Stimulated activated CD4-positive, alpha-beta T cell treated with anti-CD3 and anti-CD28 coated beads, Interleukin-4, amount 100 ng/mL, for 48 hours (primary cell): ENCODE measurements at regions not wholly inside any gene's neighbourhood (a gene's known extent, or its start where the extent isn't known, plus 50 kb on each side); places are given as distances from the start of the nearest gene placed in this dataset.
"Not testable (repeated sequence)": the region's sequence is repeated elsewhere in the genome, so short reads cannot be mapped to it uniquely, and the experiment has no call there.

Experiments
- DNase-seq, 2 donors: peaks; one replicate each; pipeline ENCODE4 v3.0.0-alpha.2; 2020; ENCODE audit warnings: low read depth in 2 of 2

- DNase-seq = no peak
These were observed 175.6 kb upstream of the RASGRP1 start for GRCh38 chr15:38740206-38740605.

- no peak for DNase-seq
These were observed 178.5 kb upstream of the RASGRP1 start for GRCh38 chr15:38743147-38743546.

GRCh38 chr15:38745126-38745525 is 180.5 kb upstream of the RASGRP1 start:
- DNase-seq = no peak

- DNase-seq = no peak
These were observed 181.0 kb upstream of the RASGRP1 start for GRCh38 chr15:38745626-38746025.

GRCh38 chr15:38746211-38746610 is 181.6 kb upstream of the RASGRP1 start:
- DNase-seq = no peak

GRCh38 chr15:38748710-38749109 is 184.1 kb upstream of the RASGRP1 start:
- DNase-seq = no peak

GRCh38 chr15:38750786-38751185 is 186.2 kb upstream of the RASGRP1 start:
- DNase-seq = no peak

GRCh38 chr15:38755718-38756117 is 191.1 kb upstream of the RASGRP1 start:
- no peak for DNase-seq

GRCh38 chr15:38756441-38756840 is 191.8 kb upstream of the RASGRP1 start:
- no peak for DNase-seq

GRCh38 chr15:38758043-38758442 is 193.4 kb upstream of the RASGRP1 start:
- no peak for DNase-seq

GRCh38 chr15:38761681-38762080 is 197.1 kb upstream of the RASGRP1 start:
- no peak for DNase-seq

- DNase-seq = no peak
These were observed 204.4 kb upstream of the RASGRP1 start for GRCh38 chr15:38768970-38769369.

- DNase-seq = no peak
These were observed 204.9 kb upstream of the RASGRP1 start for GRCh38 chr15:38769492-38769891.

- not testable (repeated sequence) for DNase-seq
These were observed 209.5 kb upstream of the RASGRP1 start for GRCh38 chr15:38774076-38774475.

- DNase-seq = no peak
These were observed 216.6 kb upstream of the RASGRP1 start for GRCh38 chr15:38781196-38781595.

- DNase-seq = no peak
These were observed 217.5 kb upstream of the RASGRP1 start for GRCh38 chr15:38782156-38782555.

GRCh38 chr15:38788918-38789317 is 224.3 kb upstream of the RASGRP1 start:
- no peak for DNase-seq

- no peak for DNase-seq
These were observed 225.0 kb upstream of the RASGRP1 start for GRCh38 chr15:38789566-38789965.

GRCh38 chr15:38793206-38793810 is 228.7 kb upstream of the RASGRP1 start:
- DNase-seq = no peak

GRCh38 chr15:38795471-38796245 is 231.0 kb upstream of the RASGRP1 start:
- no peak for DNase-seq

GRCh38 chr15:38796589-38796988 is 232.0 kb upstream of the RASGRP1 start:
- DNase-seq = no peak

GRCh38 chr15:38797506-38797905 is 232.9 kb upstream of the RASGRP1 start:
- not testable (repeated sequence) for DNase-seq

- DNase-seq = not testable (repeated sequence)
These were observed 234.6 kb upstream of the RASGRP1 start for GRCh38 chr15:38799202-38799601.
